TTC549 (cell line): ENCODE measurements at regions not wholly inside any gene's neighbourhood (a gene's known extent, or its start where the extent isn't known, plus 50 kb on each side); places are given as distances from the start of the nearest gene placed in this dataset.

Experiments used
- FAIRE-seq: peaks from 2 replicates; lab custom pipeline; 2012; peaks lifted over from hg19 to GRCh38; lab: Jason Lieb, UNC

DNA sequence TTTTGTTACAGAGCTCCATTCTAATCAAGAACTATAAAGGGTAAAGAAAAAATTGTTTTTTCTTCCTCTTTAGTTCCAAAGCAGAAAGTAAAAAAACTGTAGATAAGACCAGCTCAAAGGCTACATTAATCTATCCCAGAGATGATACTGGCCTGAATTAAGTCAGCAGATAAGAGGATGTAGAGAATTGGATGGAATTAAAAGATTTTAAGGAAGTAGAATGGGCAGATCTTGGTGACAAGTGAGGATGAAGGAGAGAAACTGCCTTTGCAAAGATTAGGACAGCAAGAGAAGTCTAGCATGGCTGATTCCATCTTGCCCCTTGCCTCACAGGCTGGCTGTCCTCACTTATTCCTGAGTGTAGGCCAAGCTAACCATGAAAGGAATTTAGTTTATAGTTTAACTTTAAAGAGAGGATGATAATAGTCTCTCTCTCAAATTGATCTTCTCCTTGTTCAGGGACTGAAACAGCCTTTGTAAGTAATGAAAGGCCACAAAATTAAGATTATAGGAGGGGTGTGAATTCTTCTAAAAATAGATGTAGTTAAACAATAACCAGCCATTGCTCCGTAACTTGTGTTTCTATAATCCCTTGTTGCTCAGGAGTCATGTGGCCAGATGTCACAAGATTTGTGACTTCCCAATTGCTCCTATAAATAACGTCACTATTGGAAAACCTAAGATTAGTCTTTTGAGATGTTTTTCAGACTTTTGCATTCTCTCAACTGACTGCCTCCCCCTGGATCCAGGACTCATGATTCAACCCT is 265.0 kb upstream of the USP24 start:
- no peak for FAIRE-seq

DNA sequence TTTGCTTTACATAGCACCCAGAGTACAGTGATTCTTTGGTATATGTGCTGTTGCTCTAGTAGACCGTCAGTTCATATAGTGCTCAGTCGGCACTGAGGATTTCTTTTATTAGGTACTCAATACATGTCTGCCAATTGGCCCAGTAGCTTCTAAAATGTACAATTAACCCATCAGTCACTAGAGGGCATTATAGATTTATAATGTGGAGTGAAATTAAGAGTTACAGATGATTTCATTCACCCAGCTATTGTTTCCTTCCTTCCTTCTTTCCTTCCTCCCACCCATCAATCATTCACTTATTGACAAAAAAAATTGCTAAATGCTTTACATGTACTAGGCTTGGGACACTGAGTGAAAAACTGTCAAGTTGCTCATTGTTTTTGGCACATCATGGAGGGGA is 263.6 kb upstream of the USP24 start:
- FAIRE-seq = no peak

DNA sequence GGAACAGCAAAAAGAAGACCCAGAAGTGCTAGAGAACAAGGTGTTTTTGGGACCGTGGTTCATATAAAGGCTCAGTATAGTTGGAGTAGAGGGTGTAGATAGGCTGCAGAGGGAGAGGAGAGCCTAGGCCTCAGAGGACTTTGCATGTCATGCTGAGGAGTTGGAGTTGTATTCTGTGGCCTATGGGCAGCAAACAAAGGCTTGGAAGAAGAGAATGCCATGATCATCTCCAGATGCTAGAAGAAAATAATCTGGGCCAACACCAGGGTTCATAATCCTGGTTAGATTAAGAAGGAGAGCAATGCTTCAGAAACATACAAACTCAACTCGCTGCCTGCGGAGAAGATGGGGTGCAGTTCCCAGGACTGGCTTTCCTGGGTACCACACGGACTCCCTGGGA is 262.8 kb upstream of the USP24 start:
- FAIRE-seq = no peak

- no peak for FAIRE-seq
These were observed 261.4 kb upstream of the USP24 start for GRCh38 chr1:55476445-55477015.

- FAIRE-seq = no peak
These were observed 259.1 kb upstream of the USP24 start for GRCh38 chr1:55474168-55474786.

- no peak for FAIRE-seq
These were observed 258.5 kb upstream of the USP24 start for GRCh38 chr1:55473661-55474060.

DNA sequence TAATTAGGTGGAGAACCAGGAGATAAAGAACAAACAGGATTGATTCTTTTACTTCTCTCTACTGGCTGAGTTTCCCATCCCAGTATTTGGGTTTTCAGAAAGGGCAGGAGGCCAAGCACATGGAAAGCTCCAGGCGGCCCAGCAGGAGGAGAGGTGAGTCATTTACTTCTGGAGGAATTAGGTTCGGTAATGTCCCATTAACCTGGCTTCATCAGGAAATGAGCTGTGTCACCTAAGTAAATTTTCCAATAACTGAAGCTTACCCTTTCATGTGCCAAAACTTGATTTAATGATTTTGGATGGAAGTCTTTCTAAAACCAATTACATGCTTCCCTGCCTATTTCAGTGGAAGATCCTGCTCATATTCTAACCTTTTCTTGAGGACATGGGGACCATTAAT is 257.6 kb upstream of the USP24 start:
- FAIRE-seq = no peak

DNA sequence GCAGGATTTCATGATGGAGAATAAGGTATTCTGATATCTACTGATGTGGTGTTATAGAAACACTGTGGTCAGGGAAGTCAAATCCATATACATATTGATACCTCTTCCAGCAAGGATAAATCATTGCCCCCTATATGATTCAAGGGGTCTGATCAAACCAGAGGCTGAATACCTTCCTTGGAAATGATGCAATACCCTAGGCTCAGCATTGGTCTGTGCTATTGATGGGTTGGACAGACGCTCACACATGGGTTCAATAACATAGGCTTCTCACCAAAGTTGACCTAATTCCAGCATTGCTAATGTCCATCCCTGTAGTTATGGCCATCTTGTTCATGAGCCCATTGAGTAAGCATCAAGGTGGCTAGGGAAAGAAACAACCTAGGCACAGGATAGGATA is 257.0 kb upstream of the USP24 start:
- FAIRE-seq = no peak

- FAIRE-seq = no peak
These were observed 253.1 kb upstream of the USP24 start for GRCh38 chr1:55468142-55468795.

DNA sequence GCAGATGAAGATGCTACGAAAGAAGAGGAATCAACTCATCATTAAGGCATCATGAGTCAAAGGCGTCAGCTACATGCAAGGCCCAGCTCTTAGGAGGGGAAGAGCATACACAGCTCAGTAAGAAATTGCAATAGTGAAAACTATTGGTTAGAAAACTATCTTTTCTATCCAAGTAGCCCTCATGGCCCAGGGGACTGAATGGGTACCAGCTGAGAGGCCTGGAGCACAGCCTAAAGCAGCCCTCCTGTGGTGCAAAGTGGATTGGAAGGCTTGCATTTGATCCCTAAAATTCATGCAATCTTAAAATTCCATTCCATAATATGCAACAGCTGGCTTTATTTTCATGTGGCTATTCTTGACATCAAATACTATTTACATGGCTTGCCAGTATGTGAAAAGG is 251.8 kb upstream of the USP24 start:
- no peak for FAIRE-seq

GRCh38 chr1:55466373-55466772 is 251.2 kb upstream of the USP24 start:
- no peak for FAIRE-seq

DNA sequence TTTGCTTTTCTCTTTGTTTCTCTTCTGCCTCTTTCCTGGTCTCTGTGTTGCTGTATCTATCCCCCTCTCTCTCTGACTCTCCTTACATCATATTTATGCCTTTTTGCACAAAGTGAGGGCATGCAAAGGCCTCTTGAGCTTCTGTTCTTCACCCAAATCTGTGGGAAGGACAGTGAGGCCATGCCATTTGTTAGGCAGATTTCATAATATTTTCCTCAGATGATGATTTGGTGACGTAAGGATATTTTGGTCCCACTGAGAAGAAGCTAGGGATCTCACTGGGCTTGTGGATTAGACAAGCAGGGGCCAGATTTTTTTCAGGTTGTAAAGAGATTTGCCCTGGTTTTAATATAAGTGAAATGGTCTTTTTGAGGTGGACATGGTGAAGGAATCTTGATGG is 249.4 kb upstream of the USP24 start:
- FAIRE-seq = no peak

GRCh38 chr1:55463814-55464475 is 248.8 kb upstream of the USP24 start:
- FAIRE-seq = no peak

DNA sequence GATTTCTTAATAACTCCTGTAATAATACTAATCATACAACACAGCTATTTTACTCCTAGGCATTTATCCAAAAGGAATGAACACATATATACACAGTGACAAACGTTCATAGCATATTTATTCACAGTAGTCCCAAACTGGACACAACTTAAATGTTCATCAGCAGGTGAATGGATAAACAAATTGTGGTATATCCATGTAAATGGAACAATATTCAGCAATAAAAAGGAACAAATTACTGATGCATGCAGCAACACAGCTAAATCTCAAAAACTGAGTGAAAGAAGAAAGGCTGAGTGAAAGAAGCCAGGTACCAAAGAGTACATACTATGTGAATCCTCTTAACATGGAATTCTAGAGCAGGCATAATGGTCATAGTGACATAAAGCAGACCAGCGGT is 242.7 kb upstream of the USP24 start:
- FAIRE-seq = no peak

- FAIRE-seq = no peak
These were observed 241.8 kb upstream of the USP24 start for GRCh38 chr1:55456971-55457370.

DNA sequence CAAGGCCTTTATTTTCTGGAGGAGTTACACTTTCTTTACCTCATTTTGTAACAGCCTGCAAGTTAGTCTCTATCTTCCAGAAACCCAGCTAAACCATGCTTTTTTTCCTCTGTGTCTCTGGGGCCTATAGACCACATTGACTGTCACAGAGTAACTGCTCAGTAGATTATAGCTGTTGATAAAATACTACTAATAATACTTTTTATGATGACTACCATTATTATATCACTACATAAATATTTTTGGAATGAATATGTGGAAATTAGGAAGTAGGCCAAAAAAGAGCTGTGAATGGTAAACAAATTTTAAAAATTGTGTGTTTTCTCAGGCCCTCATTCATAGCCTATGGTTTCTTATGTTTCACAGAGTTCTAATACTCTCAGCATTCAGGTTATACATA is 233.1 kb upstream of the USP24 start:
- FAIRE-seq = no peak

GRCh38 chr1:55447488-55447887 is 232.3 kb upstream of the USP24 start:
- no peak for FAIRE-seq

DNA sequence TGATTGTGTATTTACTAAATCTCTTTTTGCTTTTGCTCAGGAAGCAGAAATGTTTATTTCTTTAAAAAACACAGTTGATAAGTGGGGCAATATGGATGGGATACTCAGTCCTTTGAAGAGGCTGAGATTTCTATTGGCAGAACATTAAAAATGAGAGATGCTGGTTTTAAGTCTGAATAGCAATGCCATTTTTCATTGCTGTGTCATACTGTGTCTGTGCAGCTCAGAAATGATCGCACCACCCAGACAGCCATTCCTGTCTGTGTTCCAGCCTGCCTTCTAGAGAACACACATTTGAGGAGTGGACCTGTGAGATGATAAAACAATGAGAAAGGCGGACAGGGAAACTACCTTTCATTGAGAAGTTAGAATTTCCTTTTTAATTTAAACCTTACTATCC is 231.2 kb upstream of the USP24 start:
- FAIRE-seq = no peak

- no peak for FAIRE-seq
These were observed 230.3 kb upstream of the USP24 start for GRCh38 chr1:55445416-55445815.

DNA sequence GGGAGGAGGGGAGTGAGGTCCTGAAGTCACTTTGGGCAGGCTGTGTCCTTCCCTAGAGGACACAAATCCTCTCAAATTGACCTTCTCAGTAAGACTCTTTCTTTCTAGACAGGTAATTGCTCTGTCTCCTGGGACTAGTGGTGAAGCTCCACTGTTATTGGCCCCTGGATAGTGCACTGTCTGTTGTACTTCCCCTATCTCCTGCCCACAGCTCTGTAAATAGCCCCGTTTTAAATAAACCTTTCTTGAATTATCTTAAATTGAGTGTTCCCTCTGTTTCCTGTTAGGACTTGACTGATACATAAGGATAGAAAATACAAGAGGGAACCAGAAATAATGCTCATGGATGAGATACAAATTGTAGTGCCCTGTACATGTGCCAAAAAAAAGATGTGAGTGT is 229.5 kb upstream of the USP24 start:
- FAIRE-seq = no peak

- no peak for FAIRE-seq
These were observed 228.2 kb upstream of the USP24 start for GRCh38 chr1:55443175-55443915.

DNA sequence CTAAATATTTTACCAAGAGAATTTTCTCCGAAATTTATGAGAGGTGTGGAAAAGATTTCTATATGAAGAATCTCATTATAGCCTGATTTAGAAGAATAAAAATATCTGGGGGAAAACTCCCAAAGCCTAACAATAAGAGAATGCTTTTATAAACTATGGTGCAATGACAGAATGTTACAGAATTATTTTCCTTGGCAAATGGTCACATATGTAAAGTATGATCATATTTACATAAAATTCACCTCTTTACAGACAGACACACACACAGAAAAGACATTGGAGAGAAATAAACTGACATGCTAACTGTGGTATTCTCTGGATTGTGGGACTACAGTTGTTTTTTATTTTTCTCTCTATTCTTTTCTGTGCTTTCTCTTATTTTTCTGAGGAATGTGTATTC is 226.3 kb upstream of the USP24 start:
- FAIRE-seq = no peak
